OCI-LY3 (cell line): ENCODE measurements at regions not wholly inside any gene's neighbourhood (a gene's known extent, or its start where the extent isn't known, plus 50 kb on each side); places are given as distances from the start of the nearest gene placed in this dataset.

ENCODE experiments used
- EZH2phosphoT487 ChIP-seq: fragments of 200-600 bp; shearing (Covaris generic); IDR thresholded peaks from 2 replicates; pipeline ENCODE4 v1.6.1; 2018; ENCODE audit warnings: antibody characterized with exemption, mixed run types, low read depth
- TF ChIP-seq, protein P1 (sequence below): fragments of 200-600, 300-600 bp; sonication (generic); IDR thresholded peaks from 2 replicates; pipeline ENCODE4 v1.5.1; 2014; ENCODE audit warnings: antibody characterized with exemption, low read length, low read depth

DNA sequence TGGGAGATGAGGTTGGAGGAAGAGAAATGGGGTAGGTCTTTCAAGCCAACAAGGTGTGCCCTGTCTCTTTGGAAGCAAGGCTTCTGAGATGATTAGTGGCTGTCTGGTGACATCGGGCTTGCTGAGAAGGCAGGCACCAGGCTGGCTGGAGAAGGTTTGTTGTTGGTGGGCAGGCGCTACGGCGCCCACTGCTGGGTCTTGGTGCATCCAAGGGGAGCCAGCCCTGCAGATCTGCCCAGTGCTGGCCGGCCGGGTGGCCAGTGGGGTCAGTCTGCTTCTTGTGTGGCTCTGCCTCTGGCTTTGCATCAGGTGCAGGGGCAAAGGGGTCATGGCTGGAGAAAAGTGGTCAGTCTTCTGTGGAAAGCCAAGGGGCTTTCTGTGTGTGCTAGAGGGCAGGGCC is 126.2 kb downstream of the TLR5 start:
- TF ChIP-seq, protein P1, sequence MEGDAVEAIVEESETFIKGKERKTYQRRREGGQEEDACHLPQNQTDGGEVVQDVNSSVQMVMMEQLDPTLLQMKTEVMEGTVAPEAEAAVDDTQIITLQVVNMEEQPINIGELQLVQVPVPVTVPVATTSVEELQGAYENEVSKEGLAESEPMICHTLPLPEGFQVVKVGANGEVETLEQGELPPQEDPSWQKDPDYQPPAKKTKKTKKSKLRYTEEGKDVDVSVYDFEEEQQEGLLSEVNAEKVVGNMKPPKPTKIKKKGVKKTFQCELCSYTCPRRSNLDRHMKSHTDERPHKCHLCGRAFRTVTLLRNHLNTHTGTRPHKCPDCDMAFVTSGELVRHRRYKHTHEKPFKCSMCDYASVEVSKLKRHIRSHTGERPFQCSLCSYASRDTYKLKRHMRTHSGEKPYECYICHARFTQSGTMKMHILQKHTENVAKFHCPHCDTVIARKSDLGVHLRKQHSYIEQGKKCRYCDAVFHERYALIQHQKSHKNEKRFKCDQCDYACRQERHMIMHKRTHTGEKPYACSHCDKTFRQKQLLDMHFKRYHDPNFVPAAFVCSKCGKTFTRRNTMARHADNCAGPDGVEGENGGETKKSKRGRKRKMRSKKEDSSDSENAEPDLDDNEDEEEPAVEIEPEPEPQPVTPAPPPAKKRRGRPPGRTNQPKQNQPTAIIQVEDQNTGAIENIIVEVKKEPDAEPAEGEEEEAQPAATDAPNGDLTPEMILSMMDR, result no peak
- TF ChIP-seq EZH2phosphoT487, result no peak
